NCI-H1417 (cell line): ENCODE measurements at regions not wholly inside any gene's neighbourhood (a gene's known extent, or its start where the extent isn't known, plus 50 kb on each side); places are given as distances from the start of the nearest gene placed in this dataset.

Experiments
- DNase-seq, 3 experiments: peaks; one replicate each; lab custom pipeline; 2025; lab: John Stamatoyannopoulos, UW

- DNase-seq: no peak
Observed at GRCh38 chr13:47251771-47252170, 354.9 kb upstream of the HTR2A start.

- DNase-seq: no peak
Observed at GRCh38 chr13:47250146-47250545, 353.3 kb upstream of the HTR2A start.

- no peak for DNase-seq
Observed at GRCh38 chr13:47249266-47249665, 352.4 kb upstream of the HTR2A start.

- DNase-seq: no peak
Observed at GRCh38 chr13:47241446-47241845, 344.6 kb upstream of the HTR2A start.

GRCh38 chr13:47239025-47239424 lies 342.2 kb upstream of the HTR2A start:
- no peak for DNase-seq

- no peak for DNase-seq
Observed at GRCh38 chr13:47237571-47237970, 340.7 kb upstream of the HTR2A start.

GRCh38 chr13:47233734-47234133 lies 336.9 kb upstream of the HTR2A start:
- no peak for DNase-seq

GRCh38 chr13:47232516-47232915 lies 335.7 kb upstream of the HTR2A start:
- DNase-seq: no peak

- DNase-seq: no peak
Observed at GRCh38 chr13:47230155-47230554, 333.3 kb upstream of the HTR2A start.

- no peak for DNase-seq
Observed at GRCh38 chr13:47226516-47226915, 329.7 kb upstream of the HTR2A start.

GRCh38 chr13:47220453-47221140 lies 323.7 kb upstream of the HTR2A start:
- DNase-seq: no peak

GRCh38 chr13:47218611-47219010 lies 321.8 kb upstream of the HTR2A start:
- DNase-seq: no peak

- no peak for DNase-seq
Observed at GRCh38 chr13:47216176-47216822, 319.4 kb upstream of the HTR2A start.

- no peak for DNase-seq
Observed at GRCh38 chr13:47215736-47216135, 318.9 kb upstream of the HTR2A start.

GRCh38 chr13:47213047-47213446 lies 316.2 kb upstream of the HTR2A start:
- no peak for DNase-seq

GRCh38 chr13:47211106-47211505 lies 314.3 kb upstream of the HTR2A start:
- no peak for DNase-seq

GRCh38 chr13:47206111-47206510 lies 309.3 kb upstream of the HTR2A start:
- DNase-seq: no peak

GRCh38 chr13:47190696-47191305 lies 293.9 kb upstream of the HTR2A start:
- DNase-seq: no peak

GRCh38 chr13:47188802-47189201 lies 291.9 kb upstream of the HTR2A start:
- DNase-seq: no peak

GRCh38 chr13:47186471-47186870 lies 289.6 kb upstream of the HTR2A start:
- DNase-seq: no peak

- no peak for DNase-seq
Observed at GRCh38 chr13:47184321-47184720, 287.5 kb upstream of the HTR2A start.

- DNase-seq: no peak
Observed at GRCh38 chr13:47179321-47179720, 282.5 kb upstream of the HTR2A start.
